WI38 (cell line): ENCODE measurements at regions not wholly inside any gene's neighbourhood (a gene's known extent, or its start where the extent isn't known, plus 50 kb on each side); places are given as distances from the start of the nearest gene placed in this dataset.
"Not testable (repeated sequence)": the region's sequence is repeated elsewhere in the genome, so short reads cannot be mapped to it uniquely, and the experiment has no call there.

ENCODE experiments used
- H3K4me3 ChIP-seq: 2 replicates; pipeline ENCODE4 v1.5.1; 2011; ENCODE audit warnings: low read depth, mild to moderate bottlenecking, control low read depth, low read length
- CTCF ChIP-seq: IDR thresholded peaks from 2 replicates; pipeline ENCODE4 v1.5.1; 2012; ENCODE audit warnings: low read depth, mild to moderate bottlenecking, control low read depth, low read length

GRCh38 chr12:111240374-111240773, 128.5 kb downstream of the PHETA1 start:
- TF ChIP-seq CTCF: no peak
- no peak overlapping the region for H3K4me3 ChIP-seq

- TF ChIP-seq CTCF: no peak
Measured at GRCh38 chr12:111239235-111239634, 129.7 kb downstream of the PHETA1 start.

GRCh38 chr12:111238075-111238734, 130.7 kb downstream of the PHETA1 start:
- no peak for TF ChIP-seq CTCF
- H3K4me3 ChIP-seq: no peak overlapping the region

More at GRCh38 chr12:111239235-111239634, 129.7 kb downstream of the PHETA1 start:
- H3K4me3 ChIP-seq: no peak overlapping the region

- H3K4me3 ChIP-seq: not testable (repeated sequence)
Measured at GRCh38 chr12:111234491-111234890, 134.4 kb downstream of the PHETA1 start.

- no peak for TF ChIP-seq CTCF
- no peak overlapping the region for H3K4me3 ChIP-seq
Measured at GRCh38 chr12:111233786-111234185, 135.1 kb downstream of the PHETA1 start.

- no peak for TF ChIP-seq CTCF
- H3K4me3 ChIP-seq: no peak overlapping the region
Measured at GRCh38 chr12:111230649-111231048, 138.2 kb downstream of the PHETA1 start.

GRCh38 chr12:111228916-111229666, 139.8 kb downstream of the PHETA1 start:
- H3K4me3 ChIP-seq: no peak overlapping the region
- TF ChIP-seq CTCF: no peak
